ENCODE measurements at regions not wholly inside any gene's neighbourhood (a gene's known extent, or its start where the extent isn't known, plus 50 kb on each side); places are given as distances from the start of the nearest gene placed in this dataset.

GRCh38 chr5:174191076-174191475 lies 145.6 kb downstream of the NSG2 start:
- DNase-seq (ENCODE audit: low spot score), result no peak

- no peak for DNase-seq (ENCODE audit: low spot score)
Measured at GRCh38 chr5:174191850-174192655, 146.5 kb downstream of the NSG2 start.

DNA sequence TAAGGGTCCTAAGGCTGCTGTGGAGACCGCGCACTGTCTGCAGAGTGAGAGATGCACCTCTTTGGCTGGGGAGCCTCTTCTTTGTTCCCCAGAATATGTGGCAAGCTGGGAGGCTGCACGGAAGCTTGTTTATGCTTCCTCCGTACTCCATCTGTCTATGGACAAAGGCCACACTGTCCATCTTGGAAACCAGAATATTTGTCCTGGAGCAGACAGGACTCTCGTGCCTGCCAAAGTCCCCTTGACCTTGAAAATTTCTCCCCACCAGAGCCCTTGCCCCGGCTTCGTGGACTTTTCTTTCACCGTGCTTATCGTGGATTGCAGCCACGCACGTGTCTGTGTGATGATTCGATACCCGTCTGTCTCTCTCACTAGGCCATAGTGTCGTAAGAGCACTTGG lies 147.4 kb downstream of the NSG2 start:
- no peak for DNase-seq (ENCODE audit: low spot score)

GRCh38 chr5:174195517-174195916 lies 150.0 kb downstream of the NSG2 start:
- DNase-seq (ENCODE audit: low spot score), result no peak

- DNase-seq (ENCODE audit: low spot score), result no peak
Measured at GRCh38 chr5:174197929-174198328, 152.4 kb downstream of the NSG2 start.

DNA sequence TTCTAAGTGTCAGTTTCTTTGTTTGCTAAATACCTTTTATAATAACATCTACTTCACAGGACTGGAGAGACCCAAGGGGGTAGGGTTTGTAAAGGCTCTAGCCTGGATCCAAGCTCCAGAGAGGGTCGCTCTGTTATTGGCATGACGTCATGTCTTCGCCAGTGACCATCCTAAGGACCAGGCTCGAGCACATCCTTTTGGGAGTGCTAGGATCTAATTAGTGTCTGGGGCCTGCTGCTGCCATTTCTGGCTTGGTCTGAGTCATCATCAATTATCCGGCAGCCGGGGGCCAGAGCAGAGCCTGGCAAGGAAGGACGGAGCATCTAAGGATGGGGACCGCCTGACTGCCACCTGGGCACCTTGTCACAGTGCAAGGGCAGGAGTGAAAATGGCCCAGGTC lies 153.0 kb downstream of the NSG2 start:
- DNase-seq (ENCODE audit: low spot score), result no peak

- DNase-seq (ENCODE audit: low spot score), result no peak
Measured at GRCh38 chr5:174202996-174203395, 157.5 kb downstream of the NSG2 start.

DNA sequence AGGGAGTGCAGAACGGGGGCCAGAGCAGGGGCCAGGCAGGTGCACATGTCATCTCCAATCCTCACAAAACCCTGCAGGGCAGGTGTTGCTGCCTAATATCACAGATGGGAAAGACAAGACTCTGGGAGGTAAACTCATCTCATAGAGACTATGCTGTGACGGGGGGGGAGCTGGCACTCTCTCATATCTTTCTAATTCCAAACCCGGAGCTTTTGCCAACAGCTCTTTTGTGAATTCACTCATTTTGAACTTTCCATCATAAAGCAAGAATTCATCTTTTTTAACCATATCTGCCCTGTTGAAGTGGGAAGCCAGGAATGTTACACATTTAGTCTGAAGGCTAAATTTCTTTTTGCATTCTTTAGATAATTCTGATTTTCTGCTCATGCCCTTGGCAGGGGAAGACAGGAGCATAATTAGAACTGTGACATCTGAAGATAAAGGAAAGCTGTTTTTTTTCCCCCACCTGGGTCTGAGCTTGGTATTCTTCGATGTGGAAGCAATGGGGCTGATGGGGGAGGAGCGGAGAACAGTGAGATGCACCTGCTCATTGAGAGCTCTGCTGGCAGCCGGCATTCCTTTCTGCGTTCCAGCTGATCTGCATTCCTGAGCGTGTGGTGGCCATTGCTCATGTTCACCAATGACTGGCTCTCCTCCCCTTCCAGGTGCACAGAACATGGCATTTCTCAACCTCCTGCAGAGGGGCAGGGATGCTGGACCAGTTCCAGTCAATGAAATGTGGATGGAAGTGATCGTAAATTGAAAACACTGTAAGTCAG lies 159.2 kb downstream of the NSG2 start:
- no peak for DNase-seq (ENCODE audit: low spot score)

GRCh38 chr5:174205939-174206338 lies 160.4 kb downstream of the NSG2 start:
- DNase-seq (ENCODE audit: low spot score), result no peak

- DNase-seq (ENCODE audit: low spot score), result no peak
Measured at GRCh38 chr5:174210596-174211276, 165.2 kb downstream of the NSG2 start.

GRCh38 chr5:174211277-174211626 lies 165.7 kb downstream of the NSG2 start:
- no peak for DNase-seq (ENCODE audit: low spot score)

GRCh38 chr5:174217527-174217926 lies 172.0 kb downstream of the NSG2 start:
- DNase-seq (ENCODE audit: low spot score), result no peak

DNA sequence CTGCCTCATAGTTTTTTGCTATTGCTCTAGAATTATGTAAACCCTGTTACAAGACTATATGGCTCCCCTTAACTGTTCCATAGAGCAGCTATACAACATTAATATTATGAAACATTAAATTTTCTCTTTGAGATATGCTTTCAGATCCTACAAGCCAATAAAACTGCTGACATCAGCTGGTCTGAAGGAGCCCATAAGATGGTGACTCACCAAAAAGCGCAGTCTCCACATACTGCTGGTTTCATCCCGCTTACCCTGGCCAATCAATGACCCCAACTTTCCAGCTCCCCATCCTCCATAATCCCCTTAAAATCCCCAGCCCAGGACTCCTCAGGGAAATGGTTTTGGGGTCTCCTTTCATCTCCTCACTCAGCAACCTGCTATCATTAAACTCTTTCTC lies 172.7 kb downstream of the NSG2 start:
- DNase-seq (ENCODE audit: low spot score), result no peak

DNA sequence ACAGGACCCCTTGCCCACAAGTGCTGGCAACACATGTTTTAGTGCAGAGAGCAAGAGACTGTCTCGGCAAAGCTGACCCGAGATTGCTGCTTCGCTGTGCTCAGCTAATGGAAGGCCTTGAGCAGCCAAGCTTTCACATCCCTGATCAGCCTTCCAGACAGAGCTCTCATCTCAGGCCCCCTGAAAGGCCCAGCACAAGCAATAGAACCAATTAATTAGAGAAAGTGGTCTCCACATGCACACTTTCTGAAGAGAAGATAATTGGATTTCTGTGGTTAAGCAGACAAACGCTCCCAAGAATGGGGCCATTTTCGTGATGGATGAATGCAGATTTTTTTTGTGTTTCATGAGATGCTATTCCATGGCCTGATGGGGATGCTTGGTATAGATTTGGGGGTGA lies 174.9 kb downstream of the NSG2 start:
- DNase-seq (ENCODE audit: low spot score), result no peak

DNA sequence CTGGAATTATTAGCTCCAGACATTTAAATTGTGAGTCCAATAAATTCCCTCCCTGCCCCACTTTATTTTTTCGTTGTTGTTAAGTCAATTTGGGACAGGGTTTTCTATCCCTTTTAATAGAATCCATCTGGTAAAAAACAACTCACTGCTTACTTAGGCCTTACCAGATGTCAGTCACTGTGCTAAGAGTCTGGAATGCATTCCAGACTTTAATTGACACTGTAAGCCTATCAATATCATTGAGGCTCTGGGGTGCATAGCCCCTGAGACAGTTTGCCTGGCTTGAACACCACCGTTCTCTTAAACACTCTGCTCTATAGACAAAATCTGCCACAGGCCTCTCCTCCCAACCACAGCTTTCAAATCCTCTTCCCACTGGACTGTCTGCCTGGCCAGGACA lies 175.9 kb downstream of the NSG2 start:
- no peak for DNase-seq (ENCODE audit: low spot score)

GRCh38 chr5:174221946-174222345 lies 176.4 kb downstream of the NSG2 start:
- no peak for DNase-seq (ENCODE audit: low spot score)

DNA sequence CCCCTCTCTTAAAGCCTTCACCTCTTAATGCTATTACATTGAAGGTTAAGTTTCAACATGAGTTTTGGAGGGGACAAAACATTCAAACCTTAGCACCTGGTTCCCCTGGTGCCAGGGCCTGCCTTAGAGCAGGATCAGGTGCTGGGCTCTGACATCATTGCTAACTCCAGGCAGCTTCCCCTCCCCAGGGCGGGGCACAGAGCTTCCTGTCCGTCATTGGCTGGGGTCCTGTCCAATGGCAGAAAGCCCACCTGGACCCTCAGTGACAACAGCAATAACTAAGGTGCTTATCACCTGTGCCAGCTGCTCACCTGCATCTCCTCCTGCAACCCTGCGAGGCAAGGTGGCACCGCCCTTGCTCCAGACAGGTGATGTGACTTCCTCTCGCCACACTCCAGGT lies 177.4 kb downstream of the NSG2 start:
- DNase-seq (ENCODE audit: low spot score), result no peak

DNA sequence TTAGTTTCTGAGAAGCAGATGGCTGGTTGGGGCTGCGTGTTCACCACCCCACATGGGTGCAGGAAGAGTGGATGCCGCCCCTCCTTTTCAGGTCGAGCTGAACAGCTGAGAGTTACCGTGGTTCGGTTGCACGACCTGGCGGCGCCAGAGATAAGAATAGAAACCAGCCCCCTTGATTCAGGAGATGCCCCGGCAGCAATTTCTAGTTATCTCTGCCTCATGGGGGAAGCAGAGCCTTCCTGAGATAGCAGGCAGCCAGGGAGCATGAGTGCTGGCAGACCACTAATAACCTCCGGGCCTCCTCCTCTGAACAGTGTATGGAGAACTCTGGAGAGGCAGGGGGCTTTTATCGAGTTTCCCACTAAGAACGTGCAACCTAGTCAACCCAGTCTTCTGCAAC lies 177.8 kb downstream of the NSG2 start:
- no peak for DNase-seq (ENCODE audit: low spot score)

- no peak for DNase-seq (ENCODE audit: low spot score)
Measured at GRCh38 chr5:174229068-174229467, 183.6 kb downstream of the NSG2 start.

GRCh38 chr5:174229514-174230370 lies 184.2 kb downstream of the NSG2 start:
- DNase-seq (ENCODE audit: low spot score), result peak; percentile 11

GRCh38 chr5:174231956-174232487 lies 186.5 kb downstream of the NSG2 start:
- DNase-seq (ENCODE audit: low spot score), result no peak

GRCh38 chr5:174234388-174234787 lies 188.9 kb downstream of the NSG2 start:
- no peak for DNase-seq (ENCODE audit: low spot score)
